Ramos (cell line): ENCODE measurements at regions not wholly inside any gene's neighbourhood (a gene's known extent, or its start where the extent isn't known, plus 50 kb on each side); places are given as distances from the start of the nearest gene placed in this dataset.

Experiments
- in situ Hi-C: fragments of 300-500 bp; cut with MboI; formaldehyde crosslinking; loops from one replicate; pipeline ENCODE4 v1.14.3; 2022; ENCODE audit warnings: low sequenced_read_pairs; ENCODE audit not compliant: unreplicated experiment

- in situ Hi-C loops = no loop called here
Measured at GRCh38 chr2:164439885-164440284, 181.4 kb downstream of the GRB14 start.

DNA sequence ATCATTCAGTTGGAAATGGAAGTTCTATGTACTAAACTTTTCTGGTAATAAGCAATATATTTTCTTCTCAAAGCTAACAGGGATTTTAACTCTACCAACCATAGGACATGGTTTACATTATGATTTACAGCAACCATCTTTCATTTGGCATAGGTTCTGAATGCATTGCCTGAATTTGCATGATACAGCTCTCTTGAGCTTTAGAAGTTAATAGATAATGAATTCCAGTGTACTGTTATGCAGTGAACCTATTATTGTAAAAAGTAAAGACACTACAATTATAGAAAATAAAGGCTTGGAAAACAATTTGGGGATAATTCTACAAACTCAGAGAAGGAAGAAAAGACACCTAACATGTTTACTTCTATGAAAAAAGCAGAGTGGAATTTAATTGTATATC, 182.0 kb downstream of the GRB14 start:
- in situ Hi-C loops = no loop called here

GRCh38 chr2:164438490-164439205, 182.6 kb downstream of the GRB14 start:
- in situ Hi-C loops = no loop called here

DNA sequence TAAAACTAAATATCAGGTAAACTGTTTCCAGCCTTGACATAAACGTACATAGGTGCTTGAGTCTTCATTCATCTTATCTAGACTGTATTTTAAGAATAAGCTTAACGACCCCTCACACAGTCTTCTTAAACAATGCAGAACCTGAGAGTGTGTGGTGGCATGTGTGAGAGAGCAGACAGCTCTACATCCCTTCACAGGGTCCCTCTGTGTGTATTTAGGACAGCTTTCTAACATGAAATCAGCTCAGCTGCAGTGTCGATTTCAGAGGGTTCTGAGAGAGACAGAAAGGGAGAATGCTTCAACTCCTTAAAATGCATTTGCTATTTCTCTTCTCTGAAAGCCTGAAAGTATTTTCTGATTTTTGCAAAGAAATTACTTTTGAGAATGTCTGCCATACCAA, 185.2 kb downstream of the GRB14 start:
- in situ Hi-C loops = no loop called here

DNA sequence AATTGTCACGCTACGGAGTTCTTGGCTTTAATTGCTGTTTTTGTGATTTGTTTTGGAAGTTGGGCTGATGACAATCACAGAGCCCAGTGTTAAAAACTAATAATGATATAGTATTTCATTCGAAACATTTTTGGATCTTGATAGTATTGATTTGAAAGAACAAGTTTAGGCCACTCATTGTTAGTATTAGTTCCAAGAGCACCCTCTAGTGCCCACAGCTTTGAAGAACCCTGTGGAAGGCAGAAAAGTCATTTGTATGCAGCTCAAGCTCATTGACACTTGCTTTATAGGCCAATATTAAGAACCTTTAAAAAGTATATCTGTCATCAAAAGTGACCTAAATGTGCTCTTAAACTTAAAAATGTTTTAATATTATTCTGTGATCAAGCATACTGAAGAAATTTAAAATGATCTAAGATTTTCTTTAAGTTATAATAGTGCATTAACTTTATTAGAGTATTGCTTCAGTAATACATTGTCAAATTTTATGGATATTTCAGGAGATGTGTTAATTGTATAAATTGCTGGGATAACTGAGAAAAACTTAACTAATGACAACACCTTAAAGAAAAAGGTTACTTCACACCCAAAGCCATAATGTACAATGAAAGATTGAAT, 191.0 kb downstream of the GRB14 start:
- in situ Hi-C loops = no loop called here

DNA sequence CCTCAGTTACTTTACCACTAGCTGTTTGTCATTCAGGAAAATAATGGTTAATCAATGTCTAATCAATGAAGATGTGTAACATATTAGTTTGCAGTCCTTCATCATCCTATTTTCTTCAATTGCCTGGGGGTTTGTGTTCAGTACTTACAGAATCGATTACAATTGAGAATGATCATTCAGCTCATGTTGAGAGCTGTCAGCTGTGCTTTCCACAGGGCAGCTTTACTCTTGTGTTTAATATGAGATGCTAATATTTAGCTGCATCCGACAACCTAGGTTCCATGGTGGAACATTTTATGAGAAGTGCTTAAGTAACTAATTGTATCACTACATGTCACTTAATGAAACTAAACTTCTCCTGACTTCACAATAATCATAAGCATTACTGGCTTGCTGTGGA, 191.9 kb downstream of the GRB14 start:
- in situ Hi-C loops = no loop called here

DNA sequence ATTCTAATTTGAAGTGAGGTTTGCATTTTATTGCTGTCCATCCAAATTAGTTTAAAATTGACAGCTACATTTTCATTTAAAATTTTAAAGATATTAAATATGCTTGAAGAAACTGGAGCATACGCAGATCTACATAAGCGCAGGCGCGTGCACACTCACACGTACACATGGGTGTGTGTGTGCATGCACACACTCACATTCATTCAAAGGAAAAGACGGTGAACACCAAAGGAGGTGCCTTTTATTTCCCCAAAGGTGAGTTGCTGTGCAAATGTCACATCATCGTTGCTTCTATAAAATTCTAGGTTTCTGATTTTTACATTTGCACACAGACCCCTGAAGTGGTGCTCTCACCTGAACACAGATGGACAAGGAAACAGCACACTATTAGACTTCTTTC, 194.2 kb downstream of the GRB14 start:
- in situ Hi-C loops = no loop called here

DNA sequence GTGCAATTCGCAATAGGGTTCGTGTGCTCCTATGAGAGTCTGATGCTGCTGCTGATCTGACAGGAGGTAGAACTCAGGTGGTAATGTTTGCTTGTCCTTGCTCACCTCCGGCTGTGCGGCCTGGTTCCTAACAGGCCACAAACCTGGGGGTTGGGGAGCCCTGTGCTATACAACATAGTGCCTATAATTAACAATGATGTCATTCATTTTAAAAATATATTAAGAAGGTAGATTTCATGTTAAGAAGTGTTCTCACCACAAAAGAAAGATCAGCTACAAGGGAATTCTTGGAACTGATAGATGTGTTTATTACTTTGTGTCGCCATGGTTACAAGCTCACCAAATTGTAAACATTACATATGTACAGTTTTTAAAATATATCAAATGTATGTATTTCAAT, 200.5 kb downstream of the GRB14 start:
- in situ Hi-C loops = no loop called here

DNA sequence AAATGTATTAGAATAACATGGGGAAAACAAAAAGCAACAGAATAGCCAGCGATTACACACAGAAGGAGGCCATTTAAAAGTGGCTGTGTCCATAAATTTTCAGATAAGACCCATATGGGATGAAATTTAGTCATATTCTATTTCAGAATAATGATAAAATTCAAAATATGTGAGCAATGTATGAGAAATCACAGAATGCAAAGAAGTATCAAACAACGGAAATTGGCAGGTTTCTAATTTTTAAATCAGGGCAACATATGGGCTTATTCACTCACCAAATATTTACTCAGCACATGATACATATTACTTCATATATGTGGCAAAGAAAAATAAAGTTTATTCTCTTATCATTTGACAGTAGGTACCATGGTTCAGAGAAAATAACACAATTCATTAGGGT, 208.5 kb downstream of the GRB14 start:
- in situ Hi-C loops = no loop called here

- in situ Hi-C loops = no loop called here
Measured at GRCh38 chr2:164389411-164389810, 231.9 kb downstream of the GRB14 start.

- in situ Hi-C loops = no loop called here
Measured at GRCh38 chr2:164388511-164388910, 232.8 kb downstream of the GRB14 start.

GRCh38 chr2:164386231-164386630, 235.1 kb downstream of the GRB14 start:
- in situ Hi-C loops = no loop called here

GRCh38 chr2:164384434-164384833, 236.8 kb downstream of the GRB14 start:
- in situ Hi-C loops = no loop called here

- in situ Hi-C loops = no loop called here
Measured at GRCh38 chr2:164371916-164372315, 249.4 kb downstream of the GRB14 start.

DNA sequence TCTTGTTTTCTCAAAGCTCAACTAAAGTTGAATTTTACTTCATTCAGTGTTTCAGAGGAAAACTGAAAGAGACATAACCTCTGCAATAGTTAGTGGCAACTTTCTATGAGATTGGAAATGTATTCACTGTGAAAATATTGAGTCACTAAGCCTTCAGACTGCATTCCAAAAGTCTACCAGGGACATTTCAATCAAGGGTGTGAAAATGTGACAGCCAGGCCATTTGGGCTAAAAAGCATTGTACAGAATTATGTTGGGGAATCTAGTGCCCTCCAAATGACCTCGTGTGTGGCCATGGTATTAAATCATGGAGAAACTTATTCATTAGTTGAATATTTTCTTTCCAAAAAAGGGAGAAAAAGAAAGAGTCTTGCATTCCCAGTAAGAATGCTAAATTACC, 251.9 kb downstream of the GRB14 start:
- in situ Hi-C loops = no loop called here

DNA sequence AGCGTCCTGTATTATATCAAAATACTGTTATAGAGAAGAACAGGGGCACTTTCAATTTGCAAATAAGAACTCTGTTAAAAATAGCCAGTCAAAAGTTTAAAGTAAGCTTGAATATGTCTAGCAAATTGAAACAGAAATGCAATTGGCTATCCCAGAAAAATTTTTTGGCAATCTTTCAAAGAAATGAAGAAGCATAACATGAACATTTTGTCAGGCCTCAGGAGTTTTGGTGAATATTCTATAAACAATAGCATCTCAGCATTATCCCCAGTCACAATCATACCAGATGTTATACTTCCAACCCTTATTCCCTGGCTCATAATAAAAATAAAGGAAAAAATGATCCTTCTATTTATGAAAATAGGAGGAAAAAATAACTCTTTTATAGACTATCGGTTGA, 252.4 kb downstream of the GRB14 start:
- in situ Hi-C loops = no loop called here

- in situ Hi-C loops = no loop called here
Measured at GRCh38 chr2:164363646-164364045, 257.6 kb downstream of the GRB14 start.

DNA sequence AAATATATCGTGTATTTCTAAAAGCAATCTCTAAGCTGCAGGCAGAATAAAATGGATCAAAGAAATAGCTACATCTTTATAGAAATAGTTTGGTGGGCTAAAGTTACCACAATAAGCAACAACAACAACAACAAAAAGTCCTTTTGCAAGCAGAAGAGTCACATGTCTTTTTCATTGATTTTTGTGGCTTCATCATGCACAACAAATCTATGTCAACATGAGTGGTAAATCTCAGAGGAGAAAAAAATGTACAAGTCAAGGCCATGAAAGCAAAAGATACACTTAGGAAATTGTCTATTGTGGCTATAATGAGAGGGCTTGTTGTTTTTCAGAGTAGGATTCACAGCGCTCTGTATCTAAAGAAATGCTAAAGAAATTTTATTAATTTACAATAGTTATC, 269.7 kb downstream of the GRB14 start:
- in situ Hi-C loops = no loop called here

DNA sequence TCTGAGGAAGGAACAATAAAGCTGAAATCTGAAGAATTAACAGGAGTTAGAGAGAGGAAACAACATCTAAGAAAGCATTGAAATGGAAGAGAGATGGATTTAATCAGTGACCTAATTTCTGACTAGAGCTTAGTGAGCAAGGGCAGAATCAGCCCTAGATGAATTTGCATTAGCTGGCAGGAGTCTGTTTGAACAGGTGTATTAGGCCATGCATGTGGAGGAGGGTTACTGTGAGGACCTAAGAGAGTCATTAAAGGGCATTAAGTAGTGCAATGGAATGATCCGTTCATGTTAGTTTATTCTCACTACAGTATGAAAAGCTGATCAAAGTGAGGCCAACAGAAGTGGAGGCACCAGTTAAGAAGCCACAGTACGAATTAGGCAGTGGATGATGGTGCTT, 285.3 kb downstream of the GRB14 start:
- in situ Hi-C loops = no loop called here

DNA sequence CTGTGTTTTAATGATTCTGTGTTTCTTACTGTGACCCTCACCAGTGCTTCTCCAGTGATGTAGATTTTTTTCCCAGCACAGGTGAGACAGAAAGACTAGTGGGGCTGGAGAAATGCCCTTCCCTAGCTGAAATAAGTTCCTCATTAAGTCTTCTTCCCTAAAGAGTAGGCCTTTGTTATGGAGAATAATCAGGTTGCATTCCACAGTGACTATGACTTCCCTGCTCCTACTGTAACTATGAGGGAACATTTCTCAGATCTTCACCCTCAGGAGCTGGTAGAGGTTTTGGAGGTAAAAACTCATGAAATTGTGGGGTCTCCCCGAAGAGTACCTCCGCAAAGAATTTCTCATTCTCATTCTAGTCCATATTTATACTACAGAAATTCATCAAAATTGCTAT, 286.2 kb downstream of the GRB14 start:
- in situ Hi-C loops = no loop called here

DNA sequence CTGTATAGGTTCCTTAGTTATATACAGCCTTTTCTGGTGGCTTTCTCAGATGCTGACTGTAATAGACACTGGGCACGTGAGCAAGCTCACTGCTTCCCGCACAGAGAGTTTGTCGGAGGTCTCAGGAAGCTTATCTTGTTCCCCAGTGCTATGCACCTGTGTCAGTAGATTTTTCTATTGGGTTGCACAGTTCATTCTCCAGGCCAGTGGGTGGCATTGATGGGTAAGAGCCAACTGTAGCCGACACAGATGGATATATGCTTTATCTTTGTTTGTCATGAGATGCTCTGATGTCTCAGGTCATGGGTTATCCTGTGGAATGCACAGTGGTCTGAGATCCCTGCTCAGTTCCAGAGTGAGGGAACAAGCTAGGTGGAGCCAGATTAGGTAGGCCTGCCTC, 293.0 kb downstream of the GRB14 start:
- in situ Hi-C loops = no loop called here

GRCh38 chr2:164323978-164324377, 297.3 kb downstream of the GRB14 start:
- in situ Hi-C loops = no loop called here
